ENCODE measurements at regions not wholly inside any gene's neighbourhood (a gene's known extent, or its start where the extent isn't known, plus 50 kb on each side); places are given as distances from the start of the nearest gene placed in this dataset.

DNA sequence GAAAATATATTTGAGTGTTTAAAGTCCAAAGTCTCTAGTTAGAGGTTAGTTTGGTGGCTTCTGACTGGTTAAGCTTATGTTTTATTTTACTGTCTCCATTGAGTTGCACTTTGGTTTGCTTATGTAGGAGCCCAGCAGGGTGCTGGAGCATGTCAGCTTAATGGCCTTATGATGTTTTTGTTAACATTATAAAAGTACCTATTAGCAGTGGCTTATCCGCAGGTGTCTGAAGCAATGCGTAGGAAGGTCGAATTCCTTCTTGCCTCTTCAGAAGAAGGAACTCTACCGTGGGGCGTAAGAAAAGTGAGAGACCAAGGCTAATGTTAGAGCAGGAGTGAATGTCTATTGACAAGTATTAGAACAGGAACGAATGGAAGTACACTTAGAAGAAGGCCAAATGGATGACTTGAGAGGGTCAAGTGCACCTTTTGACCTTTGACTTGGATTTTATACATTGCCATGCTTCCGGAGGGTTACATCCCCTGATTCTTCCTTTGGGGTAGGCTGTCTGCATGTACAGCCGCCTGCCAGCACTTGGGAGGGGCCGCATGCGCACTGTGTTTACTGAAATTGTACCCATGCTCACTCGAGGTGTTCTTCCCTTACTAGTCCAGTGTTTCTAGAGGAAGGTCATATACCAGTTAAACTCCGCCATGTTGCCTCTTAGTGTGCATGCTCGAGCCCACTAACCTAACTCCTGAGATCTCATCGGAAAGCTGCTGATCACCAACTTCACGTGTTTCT, 793.9 kb upstream of the PCDH9 start:
- no peak for FAIRE-seq

GRCh38 chr13:68019901-68020300, 789.8 kb upstream of the PCDH9 start:
- no peak for FAIRE-seq
- no peak for DNase-seq (ENCODE audit: low read depth)
- TF ChIP-seq, protein P1, sequence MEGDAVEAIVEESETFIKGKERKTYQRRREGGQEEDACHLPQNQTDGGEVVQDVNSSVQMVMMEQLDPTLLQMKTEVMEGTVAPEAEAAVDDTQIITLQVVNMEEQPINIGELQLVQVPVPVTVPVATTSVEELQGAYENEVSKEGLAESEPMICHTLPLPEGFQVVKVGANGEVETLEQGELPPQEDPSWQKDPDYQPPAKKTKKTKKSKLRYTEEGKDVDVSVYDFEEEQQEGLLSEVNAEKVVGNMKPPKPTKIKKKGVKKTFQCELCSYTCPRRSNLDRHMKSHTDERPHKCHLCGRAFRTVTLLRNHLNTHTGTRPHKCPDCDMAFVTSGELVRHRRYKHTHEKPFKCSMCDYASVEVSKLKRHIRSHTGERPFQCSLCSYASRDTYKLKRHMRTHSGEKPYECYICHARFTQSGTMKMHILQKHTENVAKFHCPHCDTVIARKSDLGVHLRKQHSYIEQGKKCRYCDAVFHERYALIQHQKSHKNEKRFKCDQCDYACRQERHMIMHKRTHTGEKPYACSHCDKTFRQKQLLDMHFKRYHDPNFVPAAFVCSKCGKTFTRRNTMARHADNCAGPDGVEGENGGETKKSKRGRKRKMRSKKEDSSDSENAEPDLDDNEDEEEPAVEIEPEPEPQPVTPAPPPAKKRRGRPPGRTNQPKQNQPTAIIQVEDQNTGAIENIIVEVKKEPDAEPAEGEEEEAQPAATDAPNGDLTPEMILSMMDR (IDR thresholded peaks at IDR 0.05; ENCODE audit: insufficient read depth, low read length, severe bottlenecking), result no peak
- Histone ChIP-seq H3K36me3 (ENCODE audit: control insufficient read depth, insufficient read depth, low read length) (no peaks in the 10 kb centered on the region), H3K4me3 (ENCODE audit: low read depth, low read length) (no peak overlapping the region), H3K27me3 (ENCODE audit: control insufficient read depth, insufficient read depth, low read length) (no peaks in the 10 kb centered on the region)

More for the DNA sequence above, 793.9 kb upstream of the PCDH9 start:
- Histone ChIP-seq H3K36me3 (ENCODE audit: control insufficient read depth, insufficient read depth, low read length) (no peaks in the 10 kb centered on the region), H3K27me3 (ENCODE audit: control insufficient read depth, insufficient read depth, low read length) (no peaks in the 10 kb centered on the region), H3K4me3 (ENCODE audit: low read depth, low read length) (no peak overlapping the region)
- no peak for DNase-seq (ENCODE audit: low read depth)
- TF ChIP-seq, protein P1 (IDR thresholded peaks at IDR 0.05; ENCODE audit: insufficient read depth, low read length, severe bottlenecking), result no peak

- DNase-seq (ENCODE audit: low read depth), result no peak
- H3K4me3 ChIP-seq (ENCODE audit: low read depth, low read length), result no peak overlapping the region
- TF ChIP-seq, protein P1 (IDR thresholded peaks at IDR 0.05; ENCODE audit: insufficient read depth, low read length, severe bottlenecking), result no peak
- no peaks in the 10 kb centered on the region for H3K27me3 ChIP-seq (ENCODE audit: control insufficient read depth, insufficient read depth, low read length)
- no peaks in the 10 kb centered on the region for H3K36me3 ChIP-seq (ENCODE audit: control insufficient read depth, insufficient read depth, low read length)
- no peak for FAIRE-seq
Observed at GRCh38 chr13:68009546-68009945, 779.4 kb upstream of the PCDH9 start.

GRCh38 chr13:68007576-68007975, 777.4 kb upstream of the PCDH9 start:
- DNase-seq (ENCODE audit: low read depth) (no peak), FAIRE-seq (no peak)
- Histone ChIP-seq H3K27me3 (ENCODE audit: control insufficient read depth, insufficient read depth, low read length) (no peaks in the 10 kb centered on the region), H3K36me3 (ENCODE audit: control insufficient read depth, insufficient read depth, low read length) (no peaks in the 10 kb centered on the region), H3K4me3 (ENCODE audit: low read depth, low read length) (no peak overlapping the region)
- TF ChIP-seq, protein P1 (IDR thresholded peaks at IDR 0.05; ENCODE audit: insufficient read depth, low read length, severe bottlenecking), result no peak

- no peaks in the 10 kb centered on the region for H3K36me3 ChIP-seq (ENCODE audit: control insufficient read depth, insufficient read depth, low read length)
- TF ChIP-seq, protein P1 (IDR thresholded peaks at IDR 0.05; ENCODE audit: insufficient read depth, low read length, severe bottlenecking), result no peak
- DNase-seq (ENCODE audit: low read depth) (no peak), FAIRE-seq (no peak)
- no peak overlapping the region for H3K4me3 ChIP-seq (ENCODE audit: low read depth, low read length)
- H3K27me3 ChIP-seq (ENCODE audit: control insufficient read depth, insufficient read depth, low read length), result no peaks in the 10 kb centered on the region
Observed at GRCh38 chr13:67996101-67996500, 766.0 kb upstream of the PCDH9 start.

GRCh38 chr13:67990868-67991267, 760.7 kb upstream of the PCDH9 start:
- no peak for DNase-seq (ENCODE audit: low read depth)

More at GRCh38 chr13:67990868-67991267, 760.7 kb upstream of the PCDH9 start:
- no peaks in the 10 kb centered on the region for H3K27me3 ChIP-seq (ENCODE audit: control insufficient read depth, insufficient read depth, low read length)
- TF ChIP-seq, protein P1 (IDR thresholded peaks at IDR 0.05; ENCODE audit: insufficient read depth, low read length, severe bottlenecking), result no peak
- H3K4me3 ChIP-seq (ENCODE audit: low read depth, low read length), result no peak overlapping the region
- H3K36me3 ChIP-seq (ENCODE audit: control insufficient read depth, insufficient read depth, low read length), result no peaks in the 10 kb centered on the region
- no peak for FAIRE-seq
